ENCODE measurements at regions not wholly inside any gene's neighbourhood (a gene's known extent, or its start where the extent isn't known, plus 50 kb on each side); places are given as distances from the start of the nearest gene placed in this dataset.
A peak's percentile ranks its signal among the peaks of the same experiment; 100 is the strongest.

GRCh38 chr6:140960566-140960965 lies 1172.2 kb upstream of the GJE1 start:
- H3K4me1 ChIP-seq (ENCODE audit: insufficient read depth, low read length, severe bottlenecking): no peaks in the 10 kb centered on the region

GRCh38 chr6:140957386-140957785 lies 1175.3 kb upstream of the GJE1 start:
- Histone ChIP-seq H2AFZ (ENCODE audit: low read length) (no peak overlapping the region), H3K9me2 (ENCODE audit: low read depth, low read length) (no peaks in the 10 kb centered on the region), H3K4me1 (ENCODE audit: insufficient read depth, low read length, severe bottlenecking) (no peaks in the 10 kb centered on the region), H3K36me3 (ENCODE audit: insufficient read depth, low read length) (no peaks in the 10 kb centered on the region), H3K4me3 (ENCODE audit: low read depth, low read length, poor library complexity, severe bottlenecking) (no peak overlapping the region), H3K79me2 (ENCODE audit: insufficient read depth, low read length) (no peaks in the 10 kb centered on the region), H3K27me3 (ENCODE audit: insufficient read depth, low read length) (no peaks in the 10 kb centered on the region), H3K9ac (ENCODE audit: low read length) (no peak overlapping the region), H4K20me1 (ENCODE audit: insufficient read depth, low read length) (no peaks in the 10 kb centered on the region), H3F3A (ENCODE audit: insufficient read depth, low read length) (no peaks in the 10 kb centered on the region), H3K4me2 (ENCODE audit: low read length) (no peak overlapping the region), H3K27ac (ENCODE audit: low read depth, low read length, poor library complexity, severe bottlenecking) (no peak overlapping the region), H3K9me3 (ENCODE audit: low read length) (no peaks in the 10 kb centered on the region)
- no peak for TF ChIP-seq CTCF (IDR thresholded peaks at IDR 0.05; ENCODE audit: low read length)
- no peak for TF ChIP-seq EZH2 (IDR thresholded peaks at IDR 0.05; ENCODE audit: borderline replicate concordance, low read length)

More at GRCh38 chr6:140960566-140960965, 1172.2 kb upstream of the GJE1 start:
- Histone ChIP-seq H3K9ac (ENCODE audit: low read length) (no peak overlapping the region), H3F3A (ENCODE audit: insufficient read depth, low read length) (no peaks in the 10 kb centered on the region), H3K36me3 (ENCODE audit: insufficient read depth, low read length) (no peaks in the 10 kb centered on the region), H3K27ac (ENCODE audit: low read depth, low read length, poor library complexity, severe bottlenecking) (no peak overlapping the region), H3K4me2 (ENCODE audit: low read length) (no peak overlapping the region), H4K20me1 (ENCODE audit: insufficient read depth, low read length) (no peaks in the 10 kb centered on the region), H2AFZ (ENCODE audit: low read length) (no peak overlapping the region), H3K9me3 (ENCODE audit: low read length) (no peaks in the 10 kb centered on the region), H3K79me2 (ENCODE audit: insufficient read depth, low read length) (no peaks in the 10 kb centered on the region), H3K4me3 (ENCODE audit: low read depth, low read length, poor library complexity, severe bottlenecking) (no peak overlapping the region), H3K27me3 (ENCODE audit: insufficient read depth, low read length) (no peaks in the 10 kb centered on the region), H3K9me2 (ENCODE audit: low read depth, low read length) (no peaks in the 10 kb centered on the region)
- TF ChIP-seq EZH2 (IDR thresholded peaks at IDR 0.05; ENCODE audit: borderline replicate concordance, low read length) (no peak), CTCF (IDR thresholded peaks at IDR 0.05; ENCODE audit: low read length) (no peak)

- no peaks in the 10 kb centered on the region for H3K9me2 ChIP-seq (ENCODE audit: low read depth, low read length)
- H3K4me2 ChIP-seq (ENCODE audit: low read length): no peak overlapping the region
- no peak for TF ChIP-seq CTCF (IDR thresholded peaks at IDR 0.05; ENCODE audit: low read length)
- no peak for TF ChIP-seq EZH2 (IDR thresholded peaks at IDR 0.05; ENCODE audit: borderline replicate concordance, low read length)
- no peaks in the 10 kb centered on the region for H4K20me1 ChIP-seq (ENCODE audit: insufficient read depth, low read length)
- H3K27ac ChIP-seq (ENCODE audit: low read depth, low read length, poor library complexity, severe bottlenecking): no peak overlapping the region
- no peaks in the 10 kb centered on the region for H3K27me3 ChIP-seq (ENCODE audit: insufficient read depth, low read length)
- H3K4me1 ChIP-seq (ENCODE audit: insufficient read depth, low read length, severe bottlenecking): no peaks in the 10 kb centered on the region
- no peaks in the 10 kb centered on the region for H3K36me3 ChIP-seq (ENCODE audit: insufficient read depth, low read length)
- H3K4me3 ChIP-seq (ENCODE audit: low read depth, low read length, poor library complexity, severe bottlenecking): no peak overlapping the region
- H3K9me3 ChIP-seq (ENCODE audit: low read length): no peaks in the 10 kb centered on the region
- H3K9ac ChIP-seq (ENCODE audit: low read length): no peak overlapping the region
- H3K79me2 ChIP-seq (ENCODE audit: insufficient read depth, low read length): no peaks in the 10 kb centered on the region
- H2AFZ ChIP-seq (ENCODE audit: low read length): 0 out of 2 replicates have a peak overlapping the region, but pooled peaks have one; percentile 19
- no peaks in the 10 kb centered on the region for H3F3A ChIP-seq (ENCODE audit: insufficient read depth, low read length)
These were observed 1176.0 kb upstream of the GJE1 start for GRCh38 chr6:140956571-140957369.
